Panc1 (cell line): ENCODE measurements at regions not wholly inside any gene's neighbourhood (a gene's known extent, or its start where the extent isn't known, plus 50 kb on each side); places are given as distances from the start of the nearest gene placed in this dataset.

ENCODE experiments used
- CTCF ChIP-seq: fragments of 450-650 bp; IDR thresholded peaks from 2 replicates; pipeline ENCODE4 v1.5.1; 2017; ENCODE audit warnings: mild to moderate bottlenecking
- POLR2AphosphoS5 ChIP-seq: IDR thresholded peaks from 2 replicates; pipeline ENCODE4 v1.6.1; 2012; ENCODE audit warnings: mild to moderate bottlenecking, low read depth, low read length, moderate library complexity
- REST ChIP-seq, 2 experiments: IDR thresholded peaks; 2 replicates each; pipeline ENCODE4 v1.6.1; 2011 to 2012; ENCODE audit warnings: low read depth in 2 of 2, control low read depth in 1 of 2, low read length in 1 of 2, mild to moderate bottlenecking in 1 of 2, moderate library complexity in 1 of 2; ENCODE audit not compliant: insufficient read depth in 1 of 2
- SIN3A ChIP-seq: IDR thresholded peaks from 2 replicates; pipeline ENCODE4 v1.6.1; 2012; ENCODE audit warnings: low read depth, mild to moderate bottlenecking, low read length, moderate library complexity, borderline replicate concordance; ENCODE audit not compliant: insufficient read depth
- TCF7L2 ChIP-seq: IDR thresholded peaks from 2 replicates; pipeline ENCODE4 v1.6.1; 2011; ENCODE audit warnings: mild to moderate bottlenecking, low read depth, low read length, inconsistent platforms

GRCh38 chr3:194197981-194198695 is 62.2 kb downstream of the HES1 start:
- TF ChIP-seq CTCF, result no peak
- no peak for TF ChIP-seq POLR2AphosphoS5
- no peak for TF ChIP-seq SIN3A
- no peak for TF ChIP-seq REST (IDR thresholded peaks at IDR 0.05; ENCODE audit: insufficient read depth in 1 of 2, low read depth in 2 of 2, low read length in 1 of 2)
- TF ChIP-seq TCF7L2, result no peak
